Hepatocyte (in vitro differentiated cells): ENCODE measurements at regions not wholly inside any gene's neighbourhood (a gene's known extent, or its start where the extent isn't known, plus 50 kb on each side); places are given as distances from the start of the nearest gene placed in this dataset.

Source experiments
- EZH2 ChIP-seq: fragments of 200-600 bp; sonication (generic); IDR thresholded peaks from 2 replicates; pipeline ENCODE4 v1.6.1; 2016; ENCODE audit warnings: antibody characterized with exemption, mild to moderate bottlenecking, borderline replicate concordance
- TF ChIP-seq, protein P1 (sequence below): fragments of 200-600 bp; sonication (generic); IDR thresholded peaks from 2 replicates; pipeline ENCODE4 v1.5.1; 2016; ENCODE audit warnings: antibody characterized with exemption, mild to moderate bottlenecking; ENCODE audit not compliant: poor library complexity

DNA sequence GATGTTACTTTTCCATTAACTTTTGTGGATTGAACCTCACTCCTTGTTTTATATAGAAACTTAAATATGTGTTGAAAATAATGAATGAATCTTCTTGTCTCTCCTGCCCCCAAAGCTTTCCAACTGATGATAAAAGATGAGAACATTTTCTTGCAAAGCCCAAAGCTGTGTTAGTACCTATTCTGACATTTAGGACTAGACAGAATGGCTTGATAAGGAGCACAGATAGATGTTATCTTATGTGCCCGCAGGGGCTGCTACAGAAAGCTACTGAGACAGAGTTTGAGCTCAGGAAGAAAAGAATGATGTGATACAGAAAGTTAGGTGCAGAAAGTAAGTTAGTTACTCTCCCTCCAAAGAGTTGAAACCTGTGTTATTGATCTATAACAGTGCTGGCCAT lies 109.4 kb upstream of the ATP11B start:
- TF ChIP-seq EZH2, result no peak
- TF ChIP-seq, protein P1, sequence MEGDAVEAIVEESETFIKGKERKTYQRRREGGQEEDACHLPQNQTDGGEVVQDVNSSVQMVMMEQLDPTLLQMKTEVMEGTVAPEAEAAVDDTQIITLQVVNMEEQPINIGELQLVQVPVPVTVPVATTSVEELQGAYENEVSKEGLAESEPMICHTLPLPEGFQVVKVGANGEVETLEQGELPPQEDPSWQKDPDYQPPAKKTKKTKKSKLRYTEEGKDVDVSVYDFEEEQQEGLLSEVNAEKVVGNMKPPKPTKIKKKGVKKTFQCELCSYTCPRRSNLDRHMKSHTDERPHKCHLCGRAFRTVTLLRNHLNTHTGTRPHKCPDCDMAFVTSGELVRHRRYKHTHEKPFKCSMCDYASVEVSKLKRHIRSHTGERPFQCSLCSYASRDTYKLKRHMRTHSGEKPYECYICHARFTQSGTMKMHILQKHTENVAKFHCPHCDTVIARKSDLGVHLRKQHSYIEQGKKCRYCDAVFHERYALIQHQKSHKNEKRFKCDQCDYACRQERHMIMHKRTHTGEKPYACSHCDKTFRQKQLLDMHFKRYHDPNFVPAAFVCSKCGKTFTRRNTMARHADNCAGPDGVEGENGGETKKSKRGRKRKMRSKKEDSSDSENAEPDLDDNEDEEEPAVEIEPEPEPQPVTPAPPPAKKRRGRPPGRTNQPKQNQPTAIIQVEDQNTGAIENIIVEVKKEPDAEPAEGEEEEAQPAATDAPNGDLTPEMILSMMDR, result no peak
